ENCODE measurements at regions not wholly inside any gene's neighbourhood (a gene's known extent, or its start where the extent isn't known, plus 50 kb on each side); places are given as distances from the start of the nearest gene placed in this dataset.

DNA sequence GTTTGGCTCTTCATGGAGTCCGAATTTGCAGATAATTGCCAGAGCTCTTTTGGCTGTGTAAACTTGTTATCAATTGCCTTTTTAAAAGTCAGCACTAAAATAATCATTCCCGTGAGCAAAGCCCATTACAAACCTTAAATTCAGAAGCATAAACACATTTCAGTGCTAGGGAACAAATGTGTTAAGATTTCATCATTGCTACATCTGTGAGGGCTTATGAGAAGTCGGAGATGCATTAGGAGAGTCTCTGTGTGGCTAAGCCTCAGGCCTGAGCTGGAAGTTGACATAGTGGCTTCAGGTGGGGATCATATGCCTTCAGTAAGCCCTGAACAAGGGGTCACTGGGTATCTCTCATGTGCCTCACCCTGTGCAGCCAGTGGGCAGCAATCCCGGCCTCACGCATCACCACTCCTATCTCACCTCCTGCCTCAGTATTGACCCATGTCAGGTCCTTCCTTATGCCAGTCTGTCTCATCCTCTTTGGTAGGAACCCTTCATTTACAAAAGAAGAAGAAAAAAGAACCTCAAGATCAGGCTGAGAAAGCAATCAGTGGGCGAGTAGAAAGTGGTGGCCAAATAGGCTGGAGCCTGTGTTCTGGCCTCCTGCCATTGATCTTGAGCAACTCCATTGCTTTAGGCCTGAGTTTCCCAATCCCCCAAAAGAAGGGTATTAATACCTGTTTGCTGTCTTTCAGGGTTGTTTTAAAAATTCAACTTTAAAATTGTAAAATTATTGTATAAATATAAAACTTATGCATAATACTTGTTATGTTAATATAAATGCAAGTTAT is 233.5 kb downstream of the IL20RB start:
- TF ChIP-seq, protein P1, sequence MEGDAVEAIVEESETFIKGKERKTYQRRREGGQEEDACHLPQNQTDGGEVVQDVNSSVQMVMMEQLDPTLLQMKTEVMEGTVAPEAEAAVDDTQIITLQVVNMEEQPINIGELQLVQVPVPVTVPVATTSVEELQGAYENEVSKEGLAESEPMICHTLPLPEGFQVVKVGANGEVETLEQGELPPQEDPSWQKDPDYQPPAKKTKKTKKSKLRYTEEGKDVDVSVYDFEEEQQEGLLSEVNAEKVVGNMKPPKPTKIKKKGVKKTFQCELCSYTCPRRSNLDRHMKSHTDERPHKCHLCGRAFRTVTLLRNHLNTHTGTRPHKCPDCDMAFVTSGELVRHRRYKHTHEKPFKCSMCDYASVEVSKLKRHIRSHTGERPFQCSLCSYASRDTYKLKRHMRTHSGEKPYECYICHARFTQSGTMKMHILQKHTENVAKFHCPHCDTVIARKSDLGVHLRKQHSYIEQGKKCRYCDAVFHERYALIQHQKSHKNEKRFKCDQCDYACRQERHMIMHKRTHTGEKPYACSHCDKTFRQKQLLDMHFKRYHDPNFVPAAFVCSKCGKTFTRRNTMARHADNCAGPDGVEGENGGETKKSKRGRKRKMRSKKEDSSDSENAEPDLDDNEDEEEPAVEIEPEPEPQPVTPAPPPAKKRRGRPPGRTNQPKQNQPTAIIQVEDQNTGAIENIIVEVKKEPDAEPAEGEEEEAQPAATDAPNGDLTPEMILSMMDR (conservative IDR thresholded peaks at IDR 0.05; ENCODE audit: low read length): no peak
- no peak for TF ChIP-seq EZH2phosphoT487 (IDR thresholded peaks at IDR 0.05; ENCODE audit: borderline replicate concordance, low read depth, low read length)
